PFSK-1 (cell line): ENCODE measurements at regions not wholly inside any gene's neighbourhood (a gene's known extent, or its start where the extent isn't known, plus 50 kb on each side); places are given as distances from the start of the nearest gene placed in this dataset.

ENCODE experiments used
- FOXP2 ChIP-seq: optimal IDR thresholded peaks from 2 replicates; pipeline ENCODE3; 2011; ENCODE audit warnings: borderline replicate concordance, control low read depth, inconsistent platforms; ENCODE audit not compliant: insufficient read depth; ENCODE audit errors: extremely low read length, extremely low read depth
- POLR2AphosphoS5 ChIP-seq: IDR thresholded peaks from 2 replicates; pipeline ENCODE4 v1.6.1; 2012; ENCODE audit warnings: low read depth, mild to moderate bottlenecking, control low read depth, low read length, moderate library complexity
- REST ChIP-seq, 2 experiments: IDR thresholded peaks; 2 replicates each; pipeline versions ENCODE4 v1.6.1 to v1.8.0; 2011 to 2012; ENCODE audit warnings: low read depth in 2 of 2, low read length in 2 of 2, control low read depth in 1 of 2, inconsistent platforms in 1 of 2, mild to moderate bottlenecking in 1 of 2, moderate library complexity in 1 of 2; ENCODE audit not compliant: insufficient read depth in 1 of 2
- SIN3A ChIP-seq: IDR thresholded peaks from 2 replicates; pipeline ENCODE4 v1.6.1; 2012; ENCODE audit warnings: mild to moderate bottlenecking, low read length, moderate library complexity, borderline replicate concordance; ENCODE audit not compliant: insufficient read depth
- TAF1 ChIP-seq: IDR thresholded peaks from 2 replicates; pipeline ENCODE4 v1.6.1; 2012; ENCODE audit warnings: low read length, control low read depth, borderline replicate concordance; ENCODE audit not compliant: insufficient read depth

GRCh38 chr13:64725492-64725891 is 2504.6 kb downstream of the PCDH9 start:
- TF ChIP-seq REST (IDR thresholded peaks at IDR 0.05; ENCODE audit: insufficient read depth in 1 of 2, low read depth in 2 of 2, low read length in 2 of 2) (no peak), POLR2AphosphoS5 (no peak), SIN3A (no peak), TAF1 (no peak), FOXP2 (no peak)
